Hepatocyte (in vitro differentiated cells): ENCODE measurements at regions not wholly inside any gene's neighbourhood (a gene's known extent, or its start where the extent isn't known, plus 50 kb on each side); places are given as distances from the start of the nearest gene placed in this dataset.

Experiments
- DNase-seq: peaks from one replicate; pipeline ENCODE4 v3.0.0-alpha.2; 2016; ENCODE audit warnings: low spot score
- H2AFZ ChIP-seq: fragments of 200-600 bp; sonication (generic); 2 replicates; pipeline ENCODE4 v1.6.0; 2016; ENCODE audit warnings: antibody characterized with exemption, mild to moderate bottlenecking
- H3K27ac ChIP-seq: fragments of 200-600 bp; sonication (generic); 2 replicates; pipeline ENCODE4 v1.5.1; 2016; ENCODE audit warnings: mild to moderate bottlenecking
- H3K27me3 ChIP-seq: fragments of 200-600 bp; sonication (generic); 2 replicates; pipeline ENCODE4 v1.6.1; 2016
- H3K36me3 ChIP-seq: fragments of 200-600 bp; sonication (generic); replicated peaks from 2 replicates; pipeline ENCODE4 v1.5.1; 2016; ENCODE audit warnings: low read depth; ENCODE audit not compliant: insufficient read depth
- H3K4me1 ChIP-seq: fragments of 200-600 bp; sonication (generic); 2 replicates; pipeline ENCODE4 v1.5.1; 2016; ENCODE audit warnings: mild to moderate bottlenecking, moderate library complexity; ENCODE audit not compliant: insufficient read depth
- H3K4me2 ChIP-seq: fragments of 200-600 bp; sonication (generic); 2 replicates; pipeline ENCODE4 v1.6.0; 2016
- H3K4me3 ChIP-seq: fragments of 200-600 bp; sonication (generic); 2 replicates; pipeline ENCODE4 v1.5.1; 2016; ENCODE audit warnings: mild to moderate bottlenecking
- H3K79me2 ChIP-seq: fragments of 200-600 bp; sonication (generic); 2 replicates; pipeline ENCODE4 v1.6.0; 2017; ENCODE audit warnings: mild to moderate bottlenecking
- H3K9me2 ChIP-seq: fragments of 200-600 bp; sonication (generic); replicated peaks from 2 replicates; pipeline ENCODE4 v1.6.0; 2017; ENCODE audit warnings: mild to moderate bottlenecking; ENCODE audit not compliant: insufficient read depth
- H3K9me3 ChIP-seq: fragments of 200-600 bp; sonication (generic); 2 replicates; pipeline ENCODE4 v1.5.1; 2016; ENCODE audit warnings: low read depth, mild to moderate bottlenecking
- H4K20me1 ChIP-seq: fragments of 200-600 bp; sonication (generic); 2 replicates; pipeline ENCODE4 v1.6.0; 2016; ENCODE audit warnings: mild to moderate bottlenecking; ENCODE audit not compliant: insufficient read depth, poor library complexity, severe bottlenecking
- EZH2 ChIP-seq: fragments of 200-600 bp; sonication (generic); IDR thresholded peaks from 2 replicates; pipeline ENCODE4 v1.6.1; 2016; ENCODE audit warnings: antibody characterized with exemption, mild to moderate bottlenecking, borderline replicate concordance
- EZH2phosphoT487 ChIP-seq: fragments of 200-600 bp; sonication (generic); IDR thresholded peaks from one replicate; pipeline ENCODE4 v1.6.1; 2018; ENCODE audit warnings: antibody characterized with exemption, mild to moderate bottlenecking, low read depth, moderate library complexity; ENCODE audit not compliant: unreplicated experiment, severe bottlenecking
- WGBS: methylation state at CpG from one replicate; pipeline ENCODE4 v1.1.6; 2016; ENCODE audit warnings: low lambda C conversion rate; ENCODE audit errors: missing lambda C conversion rate; 5-methylcytosine and 5-hydroxymethylcytosine counted together
- TF ChIP-seq, protein P1 (sequence below): fragments of 200-600 bp; sonication (generic); IDR thresholded peaks from 2 replicates; pipeline ENCODE4 v1.5.1; 2016; ENCODE audit warnings: antibody characterized with exemption, mild to moderate bottlenecking; ENCODE audit not compliant: poor library complexity

GRCh38 chr2:188219541-188219940 lies 72.1 kb upstream of the GULP1 start:
- Histone ChIP-seq H3K4me2 (no peak overlapping the region), H3K79me2 (no peaks in the 10 kb centered on the region), H3K9me3 (no peaks in the 10 kb centered on the region), H3K27ac (no peak overlapping the region), H3K4me1 (no peaks in the 10 kb centered on the region), H3K4me3 (no peak overlapping the region), H3K36me3 (no peaks in the 10 kb centered on the region), H3K27me3 (no peaks in the 10 kb centered on the region), H4K20me1 (no peaks in the 10 kb centered on the region), H3K9me2 (no peaks in the 10 kb centered on the region), H2AFZ (no peak overlapping the region)
- DNase-seq, result no peak
- no peak for TF ChIP-seq EZH2phosphoT487
- TF ChIP-seq, protein P1, sequence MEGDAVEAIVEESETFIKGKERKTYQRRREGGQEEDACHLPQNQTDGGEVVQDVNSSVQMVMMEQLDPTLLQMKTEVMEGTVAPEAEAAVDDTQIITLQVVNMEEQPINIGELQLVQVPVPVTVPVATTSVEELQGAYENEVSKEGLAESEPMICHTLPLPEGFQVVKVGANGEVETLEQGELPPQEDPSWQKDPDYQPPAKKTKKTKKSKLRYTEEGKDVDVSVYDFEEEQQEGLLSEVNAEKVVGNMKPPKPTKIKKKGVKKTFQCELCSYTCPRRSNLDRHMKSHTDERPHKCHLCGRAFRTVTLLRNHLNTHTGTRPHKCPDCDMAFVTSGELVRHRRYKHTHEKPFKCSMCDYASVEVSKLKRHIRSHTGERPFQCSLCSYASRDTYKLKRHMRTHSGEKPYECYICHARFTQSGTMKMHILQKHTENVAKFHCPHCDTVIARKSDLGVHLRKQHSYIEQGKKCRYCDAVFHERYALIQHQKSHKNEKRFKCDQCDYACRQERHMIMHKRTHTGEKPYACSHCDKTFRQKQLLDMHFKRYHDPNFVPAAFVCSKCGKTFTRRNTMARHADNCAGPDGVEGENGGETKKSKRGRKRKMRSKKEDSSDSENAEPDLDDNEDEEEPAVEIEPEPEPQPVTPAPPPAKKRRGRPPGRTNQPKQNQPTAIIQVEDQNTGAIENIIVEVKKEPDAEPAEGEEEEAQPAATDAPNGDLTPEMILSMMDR, result no peak
- no peak for TF ChIP-seq EZH2
- 100% methylated on average over 1 of the region's 1 CpG for WGBS

DNA sequence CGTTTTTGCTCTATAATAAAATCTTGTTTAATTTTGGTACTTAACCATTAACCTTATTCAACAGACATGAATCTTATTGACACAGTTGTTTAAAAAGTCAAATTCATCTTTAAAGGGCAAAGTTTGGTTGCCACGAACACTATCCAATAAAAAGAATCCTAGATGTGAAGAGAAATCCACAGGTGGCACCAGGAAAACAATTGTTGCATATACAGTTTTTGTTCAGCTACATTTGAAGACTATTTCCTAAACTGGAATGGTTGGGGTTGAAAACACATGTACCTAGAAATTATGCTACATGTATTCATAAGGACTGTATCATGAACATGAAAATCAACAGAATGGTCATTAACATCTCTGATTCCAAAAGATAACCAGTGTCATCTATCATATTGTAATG lies 71.1 kb upstream of the GULP1 start:
- no peak for TF ChIP-seq EZH2phosphoT487
- no peak for TF ChIP-seq EZH2
- TF ChIP-seq, protein P1, result no peak
- Histone ChIP-seq H3K9me3 (no peaks in the 10 kb centered on the region), H3K79me2 (no peaks in the 10 kb centered on the region), H3K9me2 (no peaks in the 10 kb centered on the region), H3K4me1 (no peaks in the 10 kb centered on the region), H3K4me2 (no peak overlapping the region), H3K27me3 (no peaks in the 10 kb centered on the region), H4K20me1 (no peaks in the 10 kb centered on the region), H2AFZ (no peak overlapping the region), H3K36me3 (no peaks in the 10 kb centered on the region), H3K27ac (no peak overlapping the region), H3K4me3 (no peak overlapping the region)
- 87% methylated on average over 2 of the region's 2 CpGs for WGBS
- no peak for DNase-seq

- no peak for DNase-seq
- no peak overlapping the region for H2AFZ ChIP-seq
- WGBS, result 93% methylated on average over 8 of the region's 8 CpGs
Measured at GRCh38 chr2:188227713-188228112, 64.0 kb upstream of the GULP1 start.

More at GRCh38 chr2:188227713-188228112, 64.0 kb upstream of the GULP1 start:
- no peak overlapping the region for H3K4me3 ChIP-seq
- H4K20me1 ChIP-seq, result no peaks in the 10 kb centered on the region
- H3K27ac ChIP-seq, result no peak overlapping the region
- no peaks in the 10 kb centered on the region for H3K79me2 ChIP-seq
- H3K4me1 ChIP-seq, result no peaks in the 10 kb centered on the region
- H3K36me3 ChIP-seq, result no peaks in the 10 kb centered on the region
- no peaks in the 10 kb centered on the region for H3K9me3 ChIP-seq
- no peaks in the 10 kb centered on the region for H3K27me3 ChIP-seq
- H3K4me2 ChIP-seq, result no peak overlapping the region
- no peaks in the 10 kb centered on the region for H3K9me2 ChIP-seq
- TF ChIP-seq, protein P1, result no peak
- TF ChIP-seq EZH2phosphoT487, result no peak
- TF ChIP-seq EZH2, result no peak
